Activated naive CD8-positive, alpha-beta T cell (primary cell): ENCODE measurements at regions not wholly inside any gene's neighbourhood (a gene's known extent, or its start where the extent isn't known, plus 50 kb on each side); places are given as distances from the start of the nearest gene placed in this dataset.
A peak's percentile ranks its signal among the peaks of the same experiment; 100 is the strongest.

Source experiments
- H3K27ac Mint-ChIP-seq: one replicate; pipeline ENCODE4 v1.8.0; 2021; ENCODE audit warnings: mixed read lengths
- H3K27me3 Mint-ChIP-seq: one replicate; pipeline ENCODE4 v1.8.0; 2021; ENCODE audit warnings: mixed read lengths
- H3K36me3 Mint-ChIP-seq: one replicate; pipeline ENCODE4 v1.8.0; 2021; ENCODE audit warnings: mixed read lengths
- H3K4me1 Mint-ChIP-seq: one replicate; pipeline ENCODE4 v1.8.0; 2021; ENCODE audit warnings: low read depth, mixed read lengths
- H3K4me3 Mint-ChIP-seq: one replicate; pipeline ENCODE4 v1.8.0; 2021; ENCODE audit warnings: mild to moderate bottlenecking, mixed read lengths
- H3K9me3 Mint-ChIP-seq: one replicate; pipeline ENCODE4 v1.8.0; 2021; ENCODE audit warnings: low read depth, mixed read lengths

DNA sequence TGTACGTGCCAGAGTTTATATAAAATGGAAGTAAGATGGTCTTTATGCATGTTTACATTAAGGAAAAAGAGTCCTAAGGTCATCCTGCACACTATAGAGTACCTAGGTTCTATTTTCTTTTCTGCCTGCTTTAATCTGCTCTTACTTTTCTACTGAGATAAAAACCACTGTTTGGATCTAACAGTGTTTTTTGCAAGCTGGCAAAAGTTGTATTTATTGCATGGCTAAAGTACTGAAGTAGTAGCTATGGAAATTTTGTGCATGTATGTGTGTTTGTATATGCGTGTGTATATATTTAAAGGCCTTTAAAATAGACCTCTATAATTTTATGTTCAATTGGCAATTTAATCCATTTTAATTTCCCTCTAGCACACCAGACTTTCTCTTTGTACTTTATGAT is 98.3 kb upstream of the CPSF6 start:
- H3K36me3 Mint-ChIP-seq: peaks cover 19% of the 10 kb centered on the region

DNA sequence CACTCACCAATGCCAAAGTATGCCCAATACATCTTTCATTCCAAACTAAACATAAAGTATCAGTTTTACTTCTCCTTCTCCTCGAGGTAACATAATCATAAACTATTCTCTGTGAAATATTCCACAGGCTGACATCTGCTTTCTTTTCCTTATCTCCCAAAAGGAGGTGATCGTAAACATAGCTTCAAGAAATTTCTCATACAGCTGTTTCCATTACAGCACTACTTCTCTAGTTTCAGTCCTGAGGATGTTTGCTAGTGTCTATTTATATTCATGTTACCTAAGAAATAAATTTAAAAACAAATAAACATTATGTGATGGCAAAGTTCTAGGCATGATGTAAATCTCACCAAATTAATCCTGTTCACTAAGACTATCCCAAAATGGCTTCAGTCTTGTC is 90.1 kb upstream of the CPSF6 start:
- Mint-ChIP-seq H3K9me3 (no peaks in the 10 kb centered on the region), H3K36me3 (no peaks in the 10 kb centered on the region), H3K27me3 (no peaks in the 10 kb centered on the region), H3K4me1 (peaks cover 6% of the 10 kb centered on the region), H3K27ac (no peak overlapping the region), H3K4me3 (no peak overlapping the region)

More for the DNA sequence above, 98.3 kb upstream of the CPSF6 start:
- H3K9me3 Mint-ChIP-seq: peaks cover 22% of the 10 kb centered on the region
- H3K4me3 Mint-ChIP-seq: no peak overlapping the region
- peaks cover 4% of the 10 kb centered on the region for H3K27me3 Mint-ChIP-seq
- no peaks in the 10 kb centered on the region for H3K4me1 Mint-ChIP-seq
- H3K27ac Mint-ChIP-seq: no peak overlapping the region

DNA sequence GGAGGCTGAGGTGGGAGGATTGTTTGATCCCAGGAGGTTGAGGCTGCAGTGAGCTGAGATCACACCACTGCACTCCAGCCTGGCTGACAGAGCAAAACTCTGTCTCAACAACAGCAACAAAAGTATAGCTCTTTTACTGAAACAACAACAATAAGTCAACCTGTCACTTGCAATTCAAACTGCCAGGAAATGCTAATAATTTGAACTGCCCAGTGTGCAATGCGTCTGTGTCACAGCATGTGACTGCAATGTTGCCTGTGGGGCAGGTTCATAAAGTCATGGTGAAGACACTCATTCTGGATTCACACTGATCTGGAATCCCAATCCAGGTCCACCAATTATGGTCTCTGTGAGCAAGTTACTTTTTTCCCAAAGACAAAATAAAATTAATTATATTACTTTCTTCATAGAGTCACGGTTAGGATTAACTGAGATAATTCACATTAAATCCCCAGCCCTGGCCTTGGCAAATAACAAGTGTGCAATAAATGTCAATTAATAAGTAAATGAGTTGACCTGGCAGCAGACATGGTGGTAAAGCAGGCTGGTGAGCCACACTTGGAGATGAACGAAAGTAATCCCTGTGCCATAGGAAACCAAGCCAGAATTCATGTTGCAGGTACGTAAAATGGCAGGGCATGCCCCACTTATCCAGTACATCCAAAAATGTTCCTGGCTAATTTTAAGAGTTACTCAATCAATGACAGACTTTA is 89.1 kb upstream of the CPSF6 start:
- Mint-ChIP-seq H3K9me3 (no peaks in the 10 kb centered on the region), H3K27ac (no peak overlapping the region), H3K27me3 (no peaks in the 10 kb centered on the region), H3K4me3 (no peak overlapping the region), H3K36me3 (no peaks in the 10 kb centered on the region), H3K4me1 (peaks cover 15% of the 10 kb centered on the region)

DNA sequence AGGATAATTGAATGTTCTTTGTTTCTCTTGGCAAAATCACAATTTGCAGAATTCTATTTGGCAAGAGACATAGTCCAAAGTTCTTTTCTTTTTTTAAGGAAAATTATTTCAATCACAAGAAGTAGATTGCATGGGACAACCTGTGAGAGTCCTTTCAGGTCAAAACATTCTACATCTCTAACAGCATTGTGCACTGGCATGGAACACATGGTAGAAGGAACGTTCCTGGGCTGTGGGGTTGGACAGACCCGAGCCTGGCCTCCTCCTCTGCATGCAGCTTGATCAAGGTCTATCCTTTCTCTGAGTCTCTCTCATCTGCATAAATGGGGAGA is 88.6 kb upstream of the CPSF6 start:
- Mint-ChIP-seq H3K36me3 (no peaks in the 10 kb centered on the region), H3K4me1 (peaks cover 15% of the 10 kb centered on the region), H3K27me3 (no peaks in the 10 kb centered on the region), H3K9me3 (no peaks in the 10 kb centered on the region), H3K4me3 (no peak overlapping the region), H3K27ac (no peak overlapping the region)

GRCh38 chr12:69151254-69151764 is 88.1 kb upstream of the CPSF6 start:
- H3K4me1 Mint-ChIP-seq: peaks cover 15% of the 10 kb centered on the region
- no peaks in the 10 kb centered on the region for H3K9me3 Mint-ChIP-seq
- H3K4me3 Mint-ChIP-seq: no peak overlapping the region
- no peaks in the 10 kb centered on the region for H3K36me3 Mint-ChIP-seq
- H3K27ac Mint-ChIP-seq: no peak overlapping the region
- no peaks in the 10 kb centered on the region for H3K27me3 Mint-ChIP-seq

DNA sequence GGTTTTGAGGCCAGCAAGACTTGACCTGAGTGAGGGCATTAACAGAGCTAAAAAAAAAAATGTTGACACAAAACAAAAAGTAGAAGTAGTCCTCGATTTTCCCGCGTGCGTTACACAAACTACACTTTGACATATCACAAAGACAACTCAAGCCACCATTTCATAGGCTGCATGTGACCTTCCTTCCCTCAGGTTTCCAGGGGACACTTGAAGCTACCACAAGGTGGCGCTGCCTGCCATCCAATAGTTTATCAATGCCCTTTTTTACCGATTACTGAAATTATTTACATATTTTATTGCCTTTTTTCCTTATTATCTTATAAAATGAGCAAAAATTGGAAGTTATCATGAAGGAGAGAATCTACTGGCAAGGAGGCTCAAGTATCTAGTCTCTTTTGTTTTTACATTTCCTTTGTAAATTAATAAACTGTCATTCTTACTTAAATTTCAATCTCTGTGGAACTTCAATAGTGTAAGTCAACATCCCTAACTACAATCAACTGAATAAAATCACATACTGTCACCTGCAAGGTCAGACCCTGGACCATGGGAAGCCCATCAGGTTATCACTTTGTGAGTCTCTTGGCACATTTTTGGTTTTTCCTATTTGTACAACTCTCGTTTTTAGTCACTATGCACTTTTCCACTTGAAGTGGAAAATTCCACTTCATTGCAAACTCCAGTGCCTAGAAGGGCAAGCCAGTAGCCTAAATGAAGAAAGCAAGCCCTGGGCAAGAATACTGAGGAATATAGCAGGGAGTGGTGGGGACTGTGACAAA is 84.6 kb upstream of the CPSF6 start:
- Mint-ChIP-seq H3K27me3 (no peaks in the 10 kb centered on the region), H3K27ac (peak overlapping the region; percentile 42), H3K4me3 (no peak overlapping the region), H3K9me3 (no peaks in the 10 kb centered on the region), H3K36me3 (no peaks in the 10 kb centered on the region), H3K4me1 (peaks cover 21% of the 10 kb centered on the region)

- no peaks in the 10 kb centered on the region for H3K36me3 Mint-ChIP-seq
- no peaks in the 10 kb centered on the region for H3K9me3 Mint-ChIP-seq
- H3K4me1 Mint-ChIP-seq: peaks cover 31% of the 10 kb centered on the region
- H3K27me3 Mint-ChIP-seq: no peaks in the 10 kb centered on the region
- H3K27ac Mint-ChIP-seq: peak overlapping the region; percentile 16
- peak overlapping the region; percentile 70 for H3K4me3 Mint-ChIP-seq
Observed at GRCh38 chr12:69157023-69157655, 82.2 kb upstream of the CPSF6 start.

- H3K36me3 Mint-ChIP-seq: no peaks in the 10 kb centered on the region
- H3K4me3 Mint-ChIP-seq: no peak overlapping the region
- no peak overlapping the region for H3K27ac Mint-ChIP-seq
- H3K9me3 Mint-ChIP-seq: no peaks in the 10 kb centered on the region
- no peaks in the 10 kb centered on the region for H3K27me3 Mint-ChIP-seq
- peaks cover 14% of the 10 kb centered on the region for H3K4me1 Mint-ChIP-seq
Observed at GRCh38 chr12:69161829-69162228, 77.5 kb upstream of the CPSF6 start.

DNA sequence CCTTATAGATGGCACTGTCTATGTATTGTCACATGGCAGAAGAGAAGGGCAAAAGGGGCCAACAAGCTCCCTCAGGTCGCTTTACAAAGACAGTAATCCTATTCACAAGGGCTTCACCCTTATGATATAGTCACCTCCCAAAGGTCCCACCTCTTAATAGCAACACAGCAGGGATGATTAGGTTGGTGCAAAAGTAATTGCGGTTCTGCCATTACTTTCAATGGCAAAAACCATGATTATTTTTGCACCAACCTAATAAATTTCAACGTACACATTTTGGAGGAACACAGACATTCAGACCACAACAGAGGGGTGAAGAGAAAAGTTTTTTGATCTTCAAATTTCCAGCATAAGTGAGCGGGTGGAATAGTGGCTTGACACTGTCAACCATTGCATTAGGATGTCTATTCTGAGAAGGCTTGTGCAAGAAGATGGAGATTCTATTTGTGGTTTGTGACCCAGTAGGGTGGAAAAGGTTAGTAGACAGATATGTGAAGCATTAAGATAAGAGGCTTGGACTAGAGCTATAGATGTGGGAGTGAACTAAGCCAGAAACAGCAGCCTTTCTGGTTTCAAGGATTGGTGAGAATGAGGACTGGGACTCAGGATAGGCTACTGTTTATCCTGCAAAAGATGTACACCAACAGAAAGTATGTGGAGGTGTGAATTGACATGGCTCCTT is 75.5 kb upstream of the CPSF6 start:
- Mint-ChIP-seq H3K9me3 (no peaks in the 10 kb centered on the region), H3K4me1 (peaks cover 10% of the 10 kb centered on the region), H3K4me3 (no peak overlapping the region), H3K27ac (no peak overlapping the region), H3K27me3 (no peaks in the 10 kb centered on the region), H3K36me3 (no peaks in the 10 kb centered on the region)

GRCh38 chr12:69167648-69168165 is 71.7 kb upstream of the CPSF6 start:
- Mint-ChIP-seq H3K27ac (no peak overlapping the region), H3K4me3 (no peak overlapping the region), H3K4me1 (no peaks in the 10 kb centered on the region), H3K27me3 (no peaks in the 10 kb centered on the region), H3K36me3 (no peaks in the 10 kb centered on the region), H3K9me3 (no peaks in the 10 kb centered on the region)

DNA sequence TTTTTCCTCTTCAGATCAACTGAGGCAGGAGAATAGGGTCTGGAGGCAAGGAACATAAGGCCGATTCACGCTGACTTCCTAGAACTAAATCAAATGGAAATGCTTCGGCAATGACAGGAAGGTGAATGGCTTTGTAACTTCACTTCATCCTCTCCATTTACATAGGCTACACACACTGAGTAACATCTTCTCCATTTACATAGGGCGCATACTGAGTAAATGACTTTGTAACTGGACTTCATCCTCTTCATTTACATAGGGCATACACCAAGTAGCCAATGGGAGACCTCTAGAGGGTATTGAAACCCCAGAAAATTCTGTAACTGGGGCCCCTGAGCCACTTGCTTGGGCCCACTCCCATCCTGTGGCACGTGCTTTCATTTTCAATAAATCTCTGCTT is 71.0 kb upstream of the CPSF6 start:
- H3K9me3 Mint-ChIP-seq: no peaks in the 10 kb centered on the region
- no peaks in the 10 kb centered on the region for H3K4me1 Mint-ChIP-seq
- no peaks in the 10 kb centered on the region for H3K36me3 Mint-ChIP-seq
- no peak overlapping the region for H3K27ac Mint-ChIP-seq
- no peaks in the 10 kb centered on the region for H3K27me3 Mint-ChIP-seq
- H3K4me3 Mint-ChIP-seq: no peak overlapping the region

DNA sequence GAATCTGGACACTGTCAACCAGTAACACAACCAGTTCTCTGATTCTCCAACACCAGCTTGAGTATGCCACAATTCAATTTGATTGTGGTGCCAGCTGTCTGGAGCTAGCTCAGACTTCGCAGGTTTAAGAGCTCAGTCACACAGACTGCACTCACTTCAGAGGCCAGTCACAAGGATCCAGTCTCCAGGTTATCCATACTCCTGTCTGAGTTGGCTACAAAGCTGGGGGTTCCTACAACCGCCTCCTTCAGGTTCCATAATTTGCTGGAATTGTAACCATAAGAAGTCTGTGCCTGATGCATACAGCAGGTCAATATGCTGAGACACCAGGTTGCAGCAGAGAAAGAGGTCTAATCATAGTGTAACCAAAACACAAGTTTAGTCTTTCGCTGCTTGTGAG is 70.5 kb upstream of the CPSF6 start:
- Mint-ChIP-seq H3K4me3 (no peak overlapping the region), H3K9me3 (no peaks in the 10 kb centered on the region), H3K27me3 (no peaks in the 10 kb centered on the region), H3K4me1 (no peaks in the 10 kb centered on the region), H3K27ac (no peak overlapping the region), H3K36me3 (no peaks in the 10 kb centered on the region)

DNA sequence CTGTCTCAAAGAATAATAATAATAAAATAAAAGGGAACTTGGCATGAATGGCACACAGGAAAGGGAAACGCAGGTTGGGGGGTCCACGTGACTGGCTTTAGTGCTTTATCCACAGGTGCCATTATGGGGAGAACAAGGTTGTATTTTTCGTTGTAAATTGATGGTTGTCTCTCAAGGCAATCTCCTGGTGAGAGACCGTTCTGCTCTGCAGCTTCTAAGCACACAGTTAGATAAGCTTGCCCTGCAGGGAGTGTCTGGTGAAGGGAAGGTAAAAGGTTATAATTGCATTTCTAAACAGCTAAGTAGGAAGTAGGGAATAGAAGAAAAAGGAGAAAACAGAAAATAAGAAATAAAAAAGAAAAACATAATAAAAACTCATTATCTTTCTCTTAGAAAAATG is 69.1 kb upstream of the CPSF6 start:
- Mint-ChIP-seq H3K27ac (no peak overlapping the region), H3K9me3 (no peaks in the 10 kb centered on the region), H3K27me3 (no peaks in the 10 kb centered on the region), H3K4me1 (no peaks in the 10 kb centered on the region), H3K36me3 (no peaks in the 10 kb centered on the region), H3K4me3 (no peak overlapping the region)

DNA sequence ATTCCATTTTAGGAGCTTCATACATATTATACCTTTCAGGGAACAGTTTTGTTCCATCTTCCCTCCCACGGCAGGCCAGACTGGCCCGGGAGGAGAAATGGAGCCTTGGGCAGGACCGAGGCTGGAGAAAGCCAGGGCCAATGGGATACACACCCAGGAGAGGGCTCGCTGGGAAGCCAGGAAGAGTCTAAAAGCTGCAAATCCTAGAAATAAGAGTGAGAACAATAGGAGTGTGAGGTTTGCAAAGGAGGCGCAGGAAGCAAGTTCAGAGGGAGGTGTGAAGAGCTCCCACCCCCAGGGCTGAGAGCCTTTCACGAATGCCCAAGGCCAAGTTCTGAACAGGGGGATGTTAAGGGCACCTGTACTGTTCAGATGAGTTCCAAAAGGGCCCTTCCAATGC is 67.5 kb upstream of the CPSF6 start:
- H3K4me1 Mint-ChIP-seq: no peaks in the 10 kb centered on the region
- H3K27me3 Mint-ChIP-seq: no peaks in the 10 kb centered on the region

GRCh38 chr12:69172491-69172890 is 66.9 kb upstream of the CPSF6 start:
- Mint-ChIP-seq H3K27me3 (no peaks in the 10 kb centered on the region), H3K9me3 (peaks cover 6% of the 10 kb centered on the region), H3K4me1 (no peaks in the 10 kb centered on the region), H3K4me3 (no peak overlapping the region), H3K27ac (no peak overlapping the region), H3K36me3 (no peaks in the 10 kb centered on the region)

More for the DNA sequence above, 67.5 kb upstream of the CPSF6 start:
- peaks cover 6% of the 10 kb centered on the region for H3K9me3 Mint-ChIP-seq
- H3K27ac Mint-ChIP-seq: no peak overlapping the region
- no peaks in the 10 kb centered on the region for H3K36me3 Mint-ChIP-seq
- H3K4me3 Mint-ChIP-seq: no peak overlapping the region
